ENCODE measurements at regions not wholly inside any gene's neighbourhood (a gene's known extent, or its start where the extent isn't known, plus 50 kb on each side); places are given as distances from the start of the nearest gene placed in this dataset.

DNA sequence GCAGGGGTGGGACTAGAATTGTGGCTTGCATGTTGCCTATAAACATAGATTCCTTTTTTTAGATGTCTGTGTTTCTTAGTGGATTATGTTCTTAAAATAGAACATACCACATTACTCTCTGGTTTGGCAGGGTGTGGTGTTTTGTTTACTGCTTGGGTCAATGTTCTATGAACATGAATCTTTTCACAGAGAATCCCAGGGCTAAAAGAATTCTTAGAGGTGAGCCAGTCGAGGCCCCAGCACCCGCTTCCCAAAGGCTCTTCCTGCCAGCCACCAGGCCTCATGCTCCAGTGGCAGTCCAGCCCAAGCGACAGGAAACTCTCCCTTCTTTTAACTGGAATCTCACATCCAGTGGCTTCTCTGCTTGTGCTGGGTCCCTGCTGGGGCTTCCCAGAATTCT is 126.6 kb downstream of the C9orf152 start:
- TF ChIP-seq, protein P1, sequence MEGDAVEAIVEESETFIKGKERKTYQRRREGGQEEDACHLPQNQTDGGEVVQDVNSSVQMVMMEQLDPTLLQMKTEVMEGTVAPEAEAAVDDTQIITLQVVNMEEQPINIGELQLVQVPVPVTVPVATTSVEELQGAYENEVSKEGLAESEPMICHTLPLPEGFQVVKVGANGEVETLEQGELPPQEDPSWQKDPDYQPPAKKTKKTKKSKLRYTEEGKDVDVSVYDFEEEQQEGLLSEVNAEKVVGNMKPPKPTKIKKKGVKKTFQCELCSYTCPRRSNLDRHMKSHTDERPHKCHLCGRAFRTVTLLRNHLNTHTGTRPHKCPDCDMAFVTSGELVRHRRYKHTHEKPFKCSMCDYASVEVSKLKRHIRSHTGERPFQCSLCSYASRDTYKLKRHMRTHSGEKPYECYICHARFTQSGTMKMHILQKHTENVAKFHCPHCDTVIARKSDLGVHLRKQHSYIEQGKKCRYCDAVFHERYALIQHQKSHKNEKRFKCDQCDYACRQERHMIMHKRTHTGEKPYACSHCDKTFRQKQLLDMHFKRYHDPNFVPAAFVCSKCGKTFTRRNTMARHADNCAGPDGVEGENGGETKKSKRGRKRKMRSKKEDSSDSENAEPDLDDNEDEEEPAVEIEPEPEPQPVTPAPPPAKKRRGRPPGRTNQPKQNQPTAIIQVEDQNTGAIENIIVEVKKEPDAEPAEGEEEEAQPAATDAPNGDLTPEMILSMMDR (IDR thresholded peaks at IDR 0.05) = no peak
- TF ChIP-seq POLR2AphosphoS5 (IDR thresholded peaks at IDR 0.05) = no peak
